Endothelial cell of umbilical vein (primary cell): ENCODE measurements at regions not wholly inside any gene's neighbourhood (a gene's known extent, or its start where the extent isn't known, plus 50 kb on each side); places are given as distances from the start of the nearest gene placed in this dataset.

Experiments
- EZH2 ChIP-seq: IDR thresholded peaks from 2 replicates; pipeline ENCODE4 v1.6.1; 2012; ENCODE audit warnings: borderline replicate concordance, low read depth, mild to moderate bottlenecking, moderate library complexity, low read length, inconsistent platforms; ENCODE audit not compliant: severe bottlenecking
- JUN ChIP-seq: IDR thresholded peaks from 2 replicates; pipeline ENCODE4 v1.6.1; 2011; ENCODE audit warnings: borderline replicate concordance, low read depth; ENCODE audit not compliant: insufficient read length, insufficient read depth
- TF ChIP-seq, protein P1 (sequence below), 2 donors: IDR thresholded peaks; 1 replicate in 1 of 2; 2 replicates in 1 of 2; pipeline ENCODE4 v1.5.1; 2011; ENCODE audit warnings: low read length in 2 of 2, mild to moderate bottlenecking in 2 of 2, moderate library complexity in 2 of 2, control low read depth in 1 of 2, inconsistent platforms in 1 of 2, low read depth in 1 of 2; ENCODE audit not compliant: insufficient read depth in 1 of 2; ENCODE audit errors: extremely low read depth in 1 of 2
- TF ChIP-seq, protein P2 (sequence below): IDR thresholded peaks from 2 replicates; pipeline ENCODE4 v1.6.1; 2011; ENCODE audit not compliant: insufficient read depth, insufficient read length

DNA sequence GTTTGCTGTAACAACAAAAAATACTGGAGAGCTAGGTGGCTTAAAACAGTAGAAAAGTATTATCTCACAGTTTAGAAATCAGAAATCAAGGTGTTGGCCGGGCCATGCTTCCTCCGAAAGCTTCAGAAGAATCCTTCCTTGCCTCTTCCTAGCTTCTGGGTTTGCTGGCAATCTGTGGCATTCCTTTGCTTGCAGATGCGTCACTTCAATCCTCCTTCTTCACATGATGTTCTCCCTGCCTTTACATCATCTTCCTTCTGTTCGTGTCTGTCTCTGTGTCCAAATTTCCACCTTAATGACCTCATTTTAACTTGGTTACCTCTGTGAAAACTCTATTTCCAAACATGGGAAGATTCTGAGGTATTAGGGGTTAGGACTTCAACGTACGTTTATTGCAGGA lies 90.4 kb upstream of the CHD1 start:
- TF ChIP-seq, protein P1, sequence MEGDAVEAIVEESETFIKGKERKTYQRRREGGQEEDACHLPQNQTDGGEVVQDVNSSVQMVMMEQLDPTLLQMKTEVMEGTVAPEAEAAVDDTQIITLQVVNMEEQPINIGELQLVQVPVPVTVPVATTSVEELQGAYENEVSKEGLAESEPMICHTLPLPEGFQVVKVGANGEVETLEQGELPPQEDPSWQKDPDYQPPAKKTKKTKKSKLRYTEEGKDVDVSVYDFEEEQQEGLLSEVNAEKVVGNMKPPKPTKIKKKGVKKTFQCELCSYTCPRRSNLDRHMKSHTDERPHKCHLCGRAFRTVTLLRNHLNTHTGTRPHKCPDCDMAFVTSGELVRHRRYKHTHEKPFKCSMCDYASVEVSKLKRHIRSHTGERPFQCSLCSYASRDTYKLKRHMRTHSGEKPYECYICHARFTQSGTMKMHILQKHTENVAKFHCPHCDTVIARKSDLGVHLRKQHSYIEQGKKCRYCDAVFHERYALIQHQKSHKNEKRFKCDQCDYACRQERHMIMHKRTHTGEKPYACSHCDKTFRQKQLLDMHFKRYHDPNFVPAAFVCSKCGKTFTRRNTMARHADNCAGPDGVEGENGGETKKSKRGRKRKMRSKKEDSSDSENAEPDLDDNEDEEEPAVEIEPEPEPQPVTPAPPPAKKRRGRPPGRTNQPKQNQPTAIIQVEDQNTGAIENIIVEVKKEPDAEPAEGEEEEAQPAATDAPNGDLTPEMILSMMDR (IDR thresholded peaks at IDR 0.05; ENCODE audit: extremely low read depth in 1 of 2, insufficient read depth in 1 of 2, low read depth in 1 of 2, low read length in 2 of 2), result no peak
- TF ChIP-seq EZH2, result no peak
- no peak for TF ChIP-seq JUN
- TF ChIP-seq, protein P2, sequence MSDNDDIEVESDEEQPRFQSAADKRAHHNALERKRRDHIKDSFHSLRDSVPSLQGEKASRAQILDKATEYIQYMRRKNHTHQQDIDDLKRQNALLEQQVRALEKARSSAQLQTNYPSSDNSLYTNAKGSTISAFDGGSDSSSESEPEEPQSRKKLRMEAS, result no peak
